ENCODE measurements at regions not wholly inside any gene's neighbourhood (a gene's known extent, or its start where the extent isn't known, plus 50 kb on each side); places are given as distances from the start of the nearest gene placed in this dataset.

DNA sequence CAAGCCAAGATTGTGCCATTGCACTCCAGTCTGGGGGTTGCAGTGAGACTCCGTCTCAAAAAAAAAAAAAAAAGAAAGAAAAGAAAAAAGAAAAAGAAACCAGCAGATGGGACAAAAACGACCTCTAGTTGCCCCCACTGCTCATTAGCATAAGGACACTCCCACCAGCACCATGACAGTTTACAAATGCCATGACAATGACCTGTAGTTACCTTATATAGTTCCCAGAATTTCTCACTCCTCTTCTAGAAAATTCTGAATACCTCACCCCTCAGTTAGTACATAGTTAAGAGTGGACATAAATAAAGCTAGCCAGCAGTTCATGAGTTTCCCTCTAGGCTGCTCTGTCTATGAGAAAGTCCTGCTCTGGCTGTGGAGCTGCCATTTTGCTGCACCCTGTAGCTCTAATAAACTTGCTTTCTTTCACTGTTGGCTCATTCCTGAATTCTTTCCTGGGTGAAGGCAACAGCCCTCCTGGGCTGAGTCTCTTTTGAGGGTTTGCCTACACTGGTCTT lies 276.8 kb upstream of the AKR1E2 start:
- FAIRE-seq: no peak
- Histone ChIP-seq H3K36me3 (no peaks in the 10 kb centered on the region), H3K27ac (no peak overlapping the region), H3K27me3 (peaks cover 0 to 4% (median 0%) of the 10 kb centered on the region in 4 donors), H3K9me3 (no peaks in the 10 kb centered on the region), H3K4me3 (no peak overlapping the region), H3K4me1 (no peaks in the 10 kb centered on the region)
- WGBS, 2 donors: 50 to 75% methylated on average over 2 of the region's 2 CpGs
- intact Hi-C loops (cut with DNase I): loop anchor here in 1 of 3 donors (5.0 kb wide), 1 partner anchor 98 kb away; no protein-coding TSS in a partner anchor
- DNase-seq: no peak
- ATAC-seq: no peak
- TF ChIP-seq, protein P1, sequence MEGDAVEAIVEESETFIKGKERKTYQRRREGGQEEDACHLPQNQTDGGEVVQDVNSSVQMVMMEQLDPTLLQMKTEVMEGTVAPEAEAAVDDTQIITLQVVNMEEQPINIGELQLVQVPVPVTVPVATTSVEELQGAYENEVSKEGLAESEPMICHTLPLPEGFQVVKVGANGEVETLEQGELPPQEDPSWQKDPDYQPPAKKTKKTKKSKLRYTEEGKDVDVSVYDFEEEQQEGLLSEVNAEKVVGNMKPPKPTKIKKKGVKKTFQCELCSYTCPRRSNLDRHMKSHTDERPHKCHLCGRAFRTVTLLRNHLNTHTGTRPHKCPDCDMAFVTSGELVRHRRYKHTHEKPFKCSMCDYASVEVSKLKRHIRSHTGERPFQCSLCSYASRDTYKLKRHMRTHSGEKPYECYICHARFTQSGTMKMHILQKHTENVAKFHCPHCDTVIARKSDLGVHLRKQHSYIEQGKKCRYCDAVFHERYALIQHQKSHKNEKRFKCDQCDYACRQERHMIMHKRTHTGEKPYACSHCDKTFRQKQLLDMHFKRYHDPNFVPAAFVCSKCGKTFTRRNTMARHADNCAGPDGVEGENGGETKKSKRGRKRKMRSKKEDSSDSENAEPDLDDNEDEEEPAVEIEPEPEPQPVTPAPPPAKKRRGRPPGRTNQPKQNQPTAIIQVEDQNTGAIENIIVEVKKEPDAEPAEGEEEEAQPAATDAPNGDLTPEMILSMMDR (IDR thresholded peaks at IDR 0.05): no peak

DNA sequence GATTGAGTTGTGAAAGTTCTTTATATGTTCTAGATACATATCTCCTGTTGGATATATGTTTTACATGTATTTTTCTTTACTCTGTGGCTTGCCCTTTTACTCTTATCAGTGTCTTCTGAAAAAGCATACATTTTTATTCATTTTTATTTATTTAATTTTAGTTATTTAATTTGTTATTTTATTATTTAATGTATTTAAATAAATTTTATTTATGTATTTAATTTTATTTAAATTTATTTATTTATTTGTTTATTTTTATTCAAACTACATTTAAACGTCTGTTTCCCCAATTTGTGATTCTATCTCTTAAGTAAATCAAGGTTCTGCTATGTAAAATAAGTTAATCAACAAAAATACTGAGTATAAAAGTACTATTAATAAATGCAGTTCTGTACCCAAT lies 279.1 kb upstream of the AKR1E2 start:
- Histone ChIP-seq H3K36me3 (no peaks in the 10 kb centered on the region), H3K27ac (no peak overlapping the region), H3K9me3 (no peaks in the 10 kb centered on the region), H3K4me1 (no peaks in the 10 kb centered on the region), H3K27me3 (peaks cover 0 to 4% (median 0%) of the 10 kb centered on the region in 4 donors), H3K4me3 (no peak overlapping the region)
- no peak for ATAC-seq
- DNase-seq: no peak
- TF ChIP-seq, protein P1 (IDR thresholded peaks at IDR 0.05): no peak
- intact Hi-C loops (cut with DNase I): loop anchor here in 1 of 3 donors (5.0 kb wide), 1 partner anchor 100 kb away; no protein-coding TSS in a partner anchor
- FAIRE-seq: peak; percentile 96
- WGBS, 2 donors: 39 to 59% methylated on average over 1 of the region's 1 CpG

DNA sequence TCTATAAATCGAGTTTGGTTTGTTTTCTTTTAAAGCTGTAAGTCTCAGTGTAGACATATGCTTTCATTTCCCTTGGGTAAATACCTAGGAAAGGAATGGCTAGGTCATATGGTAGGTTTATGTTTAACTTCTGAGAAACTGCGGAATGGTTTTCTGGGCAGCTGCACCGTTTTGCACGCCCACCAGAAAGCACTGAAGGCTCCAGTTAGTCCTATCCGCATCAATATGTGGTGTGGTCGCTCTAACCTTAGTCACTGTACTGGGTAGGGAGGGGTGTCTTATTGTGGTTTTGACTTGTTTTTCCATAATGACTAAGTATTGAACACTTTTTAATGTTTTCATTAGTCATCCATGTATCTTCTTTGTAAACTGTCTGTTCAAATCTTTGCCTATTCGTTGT lies 279.5 kb upstream of the AKR1E2 start:
- ATAC-seq (no peak), DNase-seq (no peak), FAIRE-seq (no peak)
- no peak overlapping the region for H3K4me3 ChIP-seq
- TF ChIP-seq, protein P1 (IDR thresholded peaks at IDR 0.05): no peak
- peaks cover 0 to 4% (median 0%) of the 10 kb centered on the region in 4 donors for H3K27me3 ChIP-seq
- H3K27ac ChIP-seq: no peak overlapping the region
- no peaks in the 10 kb centered on the region for H3K4me1 ChIP-seq
- intact Hi-C loops (cut with DNase I): loop anchor here in 1 of 3 donors (5.0 kb wide), 1 partner anchor 101 kb away; no protein-coding TSS in a partner anchor
- H3K9me3 ChIP-seq: no peaks in the 10 kb centered on the region
- H3K36me3 ChIP-seq: no peaks in the 10 kb centered on the region
- 28 to 36% methylated on average over 7 of the region's 7 CpGs for WGBS, 2 donors

DNA sequence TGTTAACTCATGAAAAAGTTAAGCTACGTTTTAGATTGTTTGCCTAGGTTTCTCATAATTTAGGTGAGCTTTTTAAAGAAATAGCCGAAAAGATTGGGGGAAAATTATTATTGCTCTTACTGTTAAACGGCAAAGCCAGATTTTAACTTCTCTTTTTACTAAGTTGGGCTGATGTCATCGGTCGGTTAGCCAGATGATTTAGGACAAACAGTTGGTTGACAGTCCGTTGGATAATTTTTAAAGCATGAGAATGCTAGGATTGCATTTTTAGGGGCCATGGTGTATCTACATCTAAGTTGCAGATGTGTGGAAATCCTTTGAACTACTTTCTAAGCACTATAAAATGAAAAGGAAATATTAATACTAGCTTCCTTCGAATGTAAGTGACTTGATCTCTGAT lies 280.9 kb upstream of the AKR1E2 start:
- Histone ChIP-seq H3K36me3 (no peaks in the 10 kb centered on the region), H3K4me3 (no peak overlapping the region), H3K27ac (no peak overlapping the region), H3K9me3 (no peaks in the 10 kb centered on the region), H3K4me1 (no peaks in the 10 kb centered on the region), H3K27me3 (peaks cover 0 to 4% (median 0%) of the 10 kb centered on the region in 4 donors)
- intact Hi-C loops (cut with DNase I): loop anchor here in 1 of 3 donors (5.0 kb wide), 1 partner anchor 102 kb away; no protein-coding TSS in a partner anchor
- ATAC-seq: no peak
- TF ChIP-seq, protein P1 (IDR thresholded peaks at IDR 0.05): no peak
- FAIRE-seq: no peak
- DNase-seq: no peak
- WGBS, 2 donors: 55 to 65% methylated on average over 7 of the region's 7 CpGs

DNA sequence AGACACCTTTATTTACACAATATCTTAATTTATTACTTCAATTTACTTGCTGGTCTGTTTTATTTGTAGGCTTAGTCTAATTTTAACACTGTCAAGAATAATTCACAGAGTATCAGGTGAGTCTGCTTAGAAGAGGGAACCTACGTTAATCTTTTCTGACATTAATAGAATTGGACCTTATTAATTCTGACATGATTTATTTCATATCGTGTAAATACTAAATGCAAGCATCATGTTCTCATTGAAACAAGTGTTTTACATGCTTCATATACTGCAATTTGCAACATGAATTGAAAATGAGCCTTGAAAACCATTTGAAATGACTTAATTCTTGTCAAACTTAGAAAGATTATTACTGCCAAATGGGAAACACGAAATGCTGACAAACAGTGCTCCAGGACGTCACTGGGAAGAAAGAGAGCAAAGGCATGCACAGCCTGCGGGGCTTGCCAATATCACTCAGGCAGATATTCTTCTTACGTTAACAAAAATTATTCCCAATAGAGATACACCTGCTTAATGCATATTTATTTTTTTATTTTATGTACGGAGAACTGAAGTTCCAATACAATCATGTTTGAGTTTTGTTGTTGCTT lies 282.0 kb upstream of the AKR1E2 start:
- DNase-seq: no peak
- FAIRE-seq: no peak

More for the DNA sequence above, 282.0 kb upstream of the AKR1E2 start:
- H3K4me1 ChIP-seq: no peaks in the 10 kb centered on the region
- no peak for ATAC-seq
- TF ChIP-seq, protein P1 (IDR thresholded peaks at IDR 0.05): no peak
- no peak overlapping the region for H3K4me3 ChIP-seq
- WGBS, 2 donors: 42 to 51% methylated on average over 7 of the region's 7 CpGs
- H3K36me3 ChIP-seq: no peaks in the 10 kb centered on the region
- H3K27ac ChIP-seq: no peak overlapping the region
- H3K9me3 ChIP-seq: no peaks in the 10 kb centered on the region
- peaks cover 0 to 4% (median 0%) of the 10 kb centered on the region in 4 donors for H3K27me3 ChIP-seq
- intact Hi-C loops (cut with DNase I): no loop called here

Measured in pancreas (tissue), 10 donors.